Right lobe of liver (tissue), 6 donors: ENCODE measurements at regions not wholly inside any gene's neighbourhood (a gene's known extent, or its start where the extent isn't known, plus 50 kb on each side); places are given as distances from the start of the nearest gene placed in this dataset.

Experiments used
- ATAC-seq, 4 donors: fragments of 200-7000 bp; cut with Tn5 transposase; one replicate each; pipeline ENCODE4 v1.9.1; 2020; ENCODE audit warnings: mild to moderate bottlenecking in 4 of 4, moderate library complexity in 4 of 4
- DNase-seq, 3 donors: peaks; one replicate each; pipeline ENCODE4 v3.0.0-alpha.2; 2020
- H3K27ac ChIP-seq, 3 donors: fragments of 200-600 bp; one replicate each; pipeline ENCODE4 v1.8.0; 2022
- H3K27me3 ChIP-seq, 2 donors: fragments of 200-600 bp; one replicate each; pipeline ENCODE4 v1.8.0; 2022
- H3K36me3 ChIP-seq, 4 donors: fragments of 200-600 bp; sonication (generic) in 1 of 4; one replicate each; pipeline versions ENCODE4 v1.5.1 to v1.8.0; 2017 to 2022; ENCODE audit warnings: control low read depth in 1 of 4
- H3K4me1 ChIP-seq, 4 donors: fragments of 200-600 bp; sonication (generic) in 1 of 4; one replicate each; pipeline versions ENCODE4 v1.5.1 to v1.8.0; 2017 to 2022; ENCODE audit warnings: control low read depth in 1 of 4
- H3K4me3 ChIP-seq, 3 donors: fragments of 200-600 bp; one replicate each; pipeline ENCODE4 v1.8.0; 2022
- H3K9me3 ChIP-seq, 4 donors: fragments of 200-600 bp; sonication (generic) in 1 of 4; one replicate each; pipeline versions ENCODE4 v1.5.1 to v1.8.0; 2017 to 2022; ENCODE audit warnings: control low read depth in 1 of 4
- CTCF ChIP-seq, 4 donors: fragments of 200-600 bp in 3 of 4; fragments of 450-650 bp in 1 of 4; IDR thresholded peaks; one replicate each; pipeline versions ENCODE4 v1.5.1 to v1.8.0; 2016 to 2022; ENCODE audit warnings: antibody characterized with exemption in 4 of 4, mild to moderate bottlenecking in 2 of 4
- POLR2A ChIP-seq: fragments of 450-650 bp; IDR thresholded peaks from one replicate; pipeline ENCODE4 v1.6.1; 2017; ENCODE audit warnings: antibody characterized with exemption, mild to moderate bottlenecking
- WGBS: methylation state at CpG from one replicate; pipeline ENCODE4 v1.1.6; 2018; ENCODE audit warnings: low coverage, low lambda C conversion rate; ENCODE audit not compliant: insufficient coverage; ENCODE audit errors: missing lambda C conversion rate; 5-methylcytosine and 5-hydroxymethylcytosine counted together
- intact Hi-C, 2 donors: fragments of 100-400 bp; cut with DNase I; formaldehyde crosslinking; loops; one replicate each; pipeline versions ENCODE4 v1.11.2 to v1.14.1; 2022
- donor health status: DM: no; HTN: yes; CAD: no.
- donor health status: DM: no; HTN: no; CAD: no.
- donor health status: DM: no; HTN: no; CAD: no.
- donor health status: DM: no; HTN: yes; CAD: no.
- donor health status: DM: no; HTN: yes; CAD: no.

DNA sequence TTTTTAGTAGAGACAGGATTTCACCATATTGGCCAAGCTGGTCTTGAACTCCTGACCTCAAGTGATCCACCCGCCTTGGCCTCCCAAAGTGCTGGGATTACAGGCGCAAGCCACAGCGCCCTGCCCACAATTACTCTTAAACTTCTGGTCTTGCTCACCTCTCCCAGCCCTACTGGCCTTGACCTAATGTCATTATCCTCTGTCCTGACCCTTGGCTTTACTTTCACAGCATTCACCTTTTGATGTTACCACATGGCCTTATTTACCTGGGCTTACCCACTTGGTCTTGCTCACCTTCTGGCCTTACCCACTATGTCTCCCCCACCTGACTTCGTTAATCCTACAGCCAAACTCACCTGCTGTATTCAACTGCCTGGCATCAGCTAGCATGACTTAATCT is 105.9 kb downstream of the IL12A start:
- no peak overlapping the region for H3K27ac ChIP-seq
- intact Hi-C loops: no loop called here
- no peaks in the 10 kb centered on the region for H3K27me3 ChIP-seq
- H3K4me3 ChIP-seq: no peak overlapping the region
- DNase-seq (no peak), ATAC-seq (peak in 3 of 4 donors; percentile 33 to 72 (median 33))
- no peaks in the 10 kb centered on the region for H3K9me3 ChIP-seq
- whole genome bisulfite sequencing: 63% methylated on average over 1 of the region's 4 CpGs
- TF ChIP-seq CTCF (IDR thresholded peaks at IDR 0.05): no peak
- no peak for TF ChIP-seq POLR2A
- H3K4me1 ChIP-seq: no peaks in the 10 kb centered on the region
- no peaks in the 10 kb centered on the region for H3K36me3 ChIP-seq

GRCh38 chr3:160097478-160097877 is 108.8 kb downstream of the IL12A start:
- Histone ChIP-seq H3K27ac (no peak overlapping the region), H3K9me3 (no peaks in the 10 kb centered on the region), H3K4me3 (no peak overlapping the region), H3K27me3 (no peaks in the 10 kb centered on the region), H3K36me3 (no peaks in the 10 kb centered on the region), H3K4me1 (no peaks in the 10 kb centered on the region)
- intact Hi-C loops: no loop called here
- DNase-seq (no peak), ATAC-seq (no peak)
- no CpG with 5 or more reads among the region's 11 CpGs for WGBS
- no peak for TF ChIP-seq POLR2A
- no peak for TF ChIP-seq CTCF (IDR thresholded peaks at IDR 0.05)

DNA sequence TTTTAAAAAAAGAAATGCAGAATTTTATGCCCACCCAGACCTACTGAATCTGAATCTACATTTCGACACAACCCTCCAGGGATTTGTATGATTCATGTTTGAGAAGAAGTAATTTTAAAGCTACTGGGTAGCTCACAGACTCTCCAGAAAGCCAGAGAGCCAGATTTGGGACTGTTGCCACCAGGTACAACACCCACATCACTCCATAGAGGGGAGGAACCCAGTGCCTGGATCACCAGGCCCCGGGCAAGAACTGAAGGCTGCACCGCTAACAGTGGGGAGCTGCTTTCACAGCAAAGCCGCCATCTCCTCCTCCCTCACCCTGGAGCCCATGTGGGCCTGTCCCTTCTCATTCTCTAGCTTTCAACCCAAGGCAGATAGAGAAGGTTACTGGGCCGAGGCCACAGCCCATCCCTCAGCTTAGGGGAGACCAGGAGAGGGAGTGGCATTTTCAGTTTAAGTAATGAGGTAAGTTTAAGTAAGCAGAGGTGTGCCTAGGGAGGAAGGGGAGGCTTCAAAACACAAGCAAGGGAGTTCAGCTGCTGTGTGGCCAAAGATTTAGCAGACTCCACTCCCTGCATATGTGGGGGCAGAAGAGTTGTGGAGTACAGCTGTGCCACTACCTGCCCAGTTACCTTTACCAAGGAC is 109.8 kb downstream of the IL12A start:
- intact Hi-C loops: no loop called here
- H3K27me3 ChIP-seq: no peaks in the 10 kb centered on the region
- H3K36me3 ChIP-seq: no peaks in the 10 kb centered on the region
- no peak overlapping the region for H3K4me3 ChIP-seq
- no peak for ATAC-seq
- H3K9me3 ChIP-seq: no peaks in the 10 kb centered on the region
- no peak overlapping the region for H3K27ac ChIP-seq
- 82% methylated on average over 5 of the region's 5 CpGs for WGBS
- no peak for TF ChIP-seq CTCF (IDR thresholded peaks at IDR 0.05)
- TF ChIP-seq POLR2A: no peak
- no peaks in the 10 kb centered on the region for H3K4me1 ChIP-seq
- DNase-seq: no peak

- DNase-seq (no peak), ATAC-seq (no peak)
- no peak overlapping the region for H3K27ac ChIP-seq
- TF ChIP-seq POLR2A: no peak
- TF ChIP-seq CTCF (IDR thresholded peaks at IDR 0.05): no peak
- no peaks in the 10 kb centered on the region for H3K27me3 ChIP-seq
- WGBS: 37% methylated on average over 3 of the region's 3 CpGs
- intact Hi-C loops: no loop called here
- H3K9me3 ChIP-seq: no peaks in the 10 kb centered on the region
- no peaks in the 10 kb centered on the region for H3K36me3 ChIP-seq
- peaks cover 0 to 3% (median 0%) of the 10 kb centered on the region in 4 donors for H3K4me1 ChIP-seq
- no peak overlapping the region for H3K4me3 ChIP-seq
Measured at GRCh38 chr3:160098926-160099626, 110.4 kb downstream of the IL12A start.
